Epidermal melanocyte (primary cell): ENCODE measurements at regions not wholly inside any gene's neighbourhood (a gene's known extent, or its start where the extent isn't known, plus 50 kb on each side); places are given as distances from the start of the nearest gene placed in this dataset.

ENCODE experiments used
- DNase-seq: peaks from one replicate; pipeline ENCODE4 v3.0.0; 2011; ENCODE audit warnings: low spot score; ENCODE audit not compliant: insufficient read length

DNA sequence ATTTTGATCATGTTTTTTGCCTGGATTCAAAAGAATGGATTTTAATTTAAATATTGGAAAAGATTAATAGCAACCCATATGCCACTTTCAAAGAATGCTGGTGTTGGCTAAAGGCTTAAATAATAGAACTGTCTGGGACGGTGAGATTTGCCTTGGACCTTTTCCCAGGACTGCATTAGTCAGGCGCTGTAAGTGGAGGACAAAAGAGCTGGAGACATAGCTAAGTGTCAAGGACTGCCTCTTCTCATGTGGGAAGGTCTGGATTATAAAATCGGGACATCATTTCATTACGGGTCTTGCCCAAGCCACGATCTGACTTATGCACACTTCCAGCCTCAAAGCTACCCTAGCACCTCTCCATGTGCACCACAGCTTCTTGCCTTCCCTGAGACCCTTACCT lies 458.5 kb upstream of the DEPDC1 start:
- no peak for DNase-seq

DNA sequence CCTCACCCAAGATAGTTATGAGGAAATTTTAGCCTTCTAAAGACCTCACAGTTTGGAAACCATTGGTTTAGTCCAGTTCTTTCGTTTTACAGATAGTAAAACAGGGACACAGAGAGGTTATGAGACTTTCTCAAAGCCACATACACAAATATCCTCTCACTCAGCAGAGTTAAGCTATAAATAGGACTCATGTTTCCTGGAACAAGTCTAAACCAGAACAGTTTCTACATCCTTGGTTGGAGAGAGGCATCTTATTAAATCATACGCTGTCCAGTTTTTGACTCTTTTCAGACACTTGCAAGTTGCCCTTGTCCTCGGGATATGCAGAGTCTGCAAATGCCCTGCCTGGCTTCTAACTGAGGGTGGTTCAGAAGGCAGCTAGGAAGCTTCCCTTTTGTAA lies 462.1 kb upstream of the DEPDC1 start:
- DNase-seq = no peak

DNA sequence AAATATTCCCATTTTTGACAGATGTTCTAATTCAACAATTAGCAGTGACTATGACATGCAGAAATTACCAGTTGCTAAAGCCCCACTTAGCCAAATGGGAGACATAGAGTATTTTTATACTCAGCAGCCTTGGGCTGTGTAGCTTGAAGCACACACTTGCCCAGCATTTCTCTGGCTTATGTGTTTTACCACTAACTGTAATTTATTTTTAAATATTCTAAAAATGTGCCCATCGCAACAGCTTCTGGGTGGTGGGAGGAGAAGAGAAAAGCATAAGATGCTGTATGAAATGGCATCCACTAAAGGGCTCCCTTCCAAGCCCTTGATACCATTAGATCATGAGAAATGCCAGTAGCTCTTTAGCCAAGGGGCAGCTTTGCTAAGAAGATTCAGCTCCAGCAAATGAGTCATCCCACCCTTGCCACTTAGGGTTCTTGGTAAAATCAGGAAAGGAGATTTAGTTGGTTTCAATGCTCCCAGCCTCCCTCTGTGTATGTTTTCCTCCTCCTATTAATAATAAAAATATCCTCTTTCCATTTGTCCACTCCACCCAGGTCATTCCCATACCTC lies 462.7 kb upstream of the DEPDC1 start:
- DNase-seq = no peak

DNA sequence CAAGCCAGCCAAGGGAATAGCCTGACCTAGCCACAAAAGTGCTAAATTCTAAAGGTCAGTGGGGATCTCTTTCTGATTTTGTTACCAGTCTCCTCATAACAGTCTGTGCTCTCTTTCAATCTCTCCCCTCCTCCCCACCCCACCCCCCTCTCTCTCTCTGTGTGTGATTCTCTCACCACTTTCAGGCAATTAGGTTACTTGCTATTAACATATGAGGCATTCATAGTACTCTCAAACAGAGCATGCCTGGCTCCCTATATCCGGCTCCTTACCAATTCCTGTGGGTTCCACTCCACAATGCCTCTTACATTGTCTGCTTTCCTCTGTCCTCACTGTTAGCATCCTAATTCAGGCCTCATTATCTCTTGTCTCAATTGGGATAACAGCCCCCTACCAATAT lies 464.3 kb upstream of the DEPDC1 start:
- no peak for DNase-seq

DNA sequence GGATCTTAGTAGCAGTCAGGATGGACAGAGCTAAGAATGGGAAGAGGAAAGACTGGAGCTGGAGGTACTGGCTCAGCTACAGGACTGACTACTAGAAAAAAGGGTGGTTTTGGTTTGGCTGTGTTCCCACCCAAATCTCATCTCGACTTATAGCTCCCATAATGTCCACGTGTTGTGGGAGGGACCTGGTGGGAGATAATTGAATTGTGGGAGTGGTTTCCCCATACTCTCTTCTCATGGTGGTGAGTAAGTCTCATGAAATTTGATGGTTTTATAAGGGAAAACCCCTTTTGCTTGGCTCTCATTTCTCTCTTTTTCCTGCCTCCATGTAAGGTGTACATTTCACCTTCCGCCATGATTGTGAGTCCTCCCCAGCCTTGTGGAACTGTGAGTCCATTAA lies 466.5 kb upstream of the DEPDC1 start:
- DNase-seq = no peak

DNA sequence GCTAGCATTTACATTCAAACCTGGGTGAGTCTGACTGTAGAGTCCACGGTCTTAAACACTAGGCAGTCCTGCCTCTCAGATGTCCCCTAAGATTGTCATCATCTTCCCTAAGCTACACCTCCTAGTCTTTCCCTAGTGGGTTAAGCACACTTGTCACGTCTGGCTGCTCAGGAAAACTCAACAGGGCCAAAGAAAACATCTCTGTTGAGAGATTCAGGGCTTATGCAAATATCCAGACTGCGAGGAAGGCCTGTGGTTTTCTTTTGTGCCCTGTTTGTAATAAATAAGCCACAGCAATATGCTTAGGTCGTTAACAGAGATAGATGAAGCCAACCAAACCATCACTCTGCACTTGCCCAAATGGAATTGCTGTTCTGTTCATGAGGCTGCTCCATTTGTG lies 472.6 kb upstream of the DEPDC1 start:
- DNase-seq = no peak

DNA sequence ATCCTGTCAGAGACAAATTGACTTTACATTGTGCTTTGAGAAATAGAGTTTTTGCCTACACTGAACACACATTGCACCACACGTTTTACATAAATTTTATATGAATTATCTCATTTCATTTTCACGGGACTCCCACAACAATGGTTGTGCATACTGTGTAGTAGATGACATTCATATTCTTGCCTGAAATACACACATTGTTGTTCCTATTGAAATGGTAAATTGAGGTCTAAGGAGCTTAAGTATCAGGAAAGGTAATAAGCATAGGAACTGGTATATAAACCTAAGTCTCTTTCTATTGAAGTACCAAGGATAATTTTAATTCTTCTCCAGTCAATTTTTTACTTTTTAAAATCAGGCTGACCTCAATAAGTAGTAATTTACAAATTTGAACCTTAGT lies 473.7 kb upstream of the DEPDC1 start:
- DNase-seq = no peak

DNA sequence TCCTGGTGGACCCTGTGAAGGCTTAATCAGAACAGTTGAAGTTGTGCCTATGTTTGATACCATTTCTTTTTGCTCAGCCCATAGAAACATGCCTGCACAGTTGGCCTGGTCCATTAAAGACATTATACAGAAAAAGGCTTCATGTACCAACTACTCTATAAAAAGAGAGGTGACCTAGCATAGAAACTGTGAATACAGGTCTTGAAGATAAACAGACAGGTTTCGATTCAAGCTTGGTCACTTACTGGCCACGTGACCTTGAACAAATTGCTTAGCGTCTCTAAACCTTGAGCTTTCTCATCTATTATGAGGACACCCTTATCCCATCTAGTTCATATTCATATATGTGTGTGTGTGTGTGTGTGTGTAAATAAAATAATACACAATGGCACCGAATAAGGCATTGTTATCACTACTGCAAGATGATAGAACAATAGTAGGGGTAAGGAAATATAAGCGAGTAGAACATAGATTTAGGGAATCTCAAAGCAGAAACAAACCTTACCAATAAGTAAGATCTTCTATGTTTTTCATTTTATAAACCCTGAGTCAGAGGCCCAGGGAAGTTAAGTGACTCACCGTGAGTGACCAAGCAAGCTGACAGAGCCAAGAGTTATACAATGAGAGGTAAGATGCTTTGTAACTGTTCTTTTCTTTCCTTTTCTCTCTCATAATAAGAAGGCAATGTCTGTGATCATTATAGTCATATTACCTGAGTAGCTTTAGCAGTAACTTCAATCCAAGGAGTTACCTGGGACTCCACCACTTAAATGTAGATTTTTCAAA lies 476.8 kb upstream of the DEPDC1 start:
- no peak for DNase-seq

DNA sequence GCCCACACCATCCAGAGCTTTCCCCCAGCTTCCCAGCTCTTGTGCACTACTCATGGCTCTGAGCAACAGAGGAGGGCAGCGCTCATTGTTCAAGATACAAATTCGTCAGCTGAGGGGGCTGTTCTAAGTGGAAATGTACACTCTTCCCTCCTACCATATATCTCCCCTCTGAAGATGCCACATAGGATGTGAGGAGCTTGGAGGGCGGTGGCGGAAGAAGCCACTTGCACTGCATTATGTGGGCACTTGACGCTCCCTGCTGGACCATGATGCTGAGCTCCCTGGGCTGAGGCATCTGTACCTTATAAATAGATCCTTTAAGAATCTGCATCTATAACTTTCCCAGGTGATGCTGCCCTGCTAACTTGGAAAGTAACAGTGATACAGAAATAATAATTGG lies 477.6 kb upstream of the DEPDC1 start:
- DNase-seq = no peak

DNA sequence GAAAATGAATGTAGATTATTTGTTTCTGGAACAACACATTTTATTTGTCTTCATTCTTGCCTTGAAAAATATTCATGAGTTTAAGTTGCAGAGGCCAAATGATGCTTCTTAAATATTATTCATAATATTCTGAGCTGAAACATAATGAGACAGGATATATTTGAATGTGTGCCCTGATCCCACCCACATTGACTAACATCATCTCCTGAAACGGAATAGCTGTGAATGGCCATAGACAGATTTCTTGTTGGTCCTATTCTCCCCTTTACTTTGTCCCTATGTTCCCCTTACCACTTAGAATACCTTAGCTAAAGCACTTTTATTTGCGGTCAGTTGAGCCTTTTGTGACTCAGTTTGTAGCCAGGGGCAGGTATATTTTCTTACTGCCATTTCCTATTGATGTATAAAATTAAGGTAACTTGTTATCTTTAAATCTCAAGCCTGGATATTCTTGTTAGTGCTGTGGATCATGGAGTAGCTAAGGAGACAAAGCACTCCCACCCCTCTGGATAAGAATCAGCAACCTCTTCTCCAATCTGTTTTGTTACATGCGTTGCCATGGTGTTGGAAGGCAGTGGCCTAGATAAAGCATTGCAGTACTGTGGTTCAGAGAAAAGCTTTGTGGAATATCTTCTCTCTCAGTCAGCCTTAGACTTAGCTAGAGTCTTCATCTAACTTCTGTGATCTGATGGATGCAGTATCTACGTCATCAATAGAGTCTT lies 478.5 kb upstream of the DEPDC1 start:
- no peak for DNase-seq

DNA sequence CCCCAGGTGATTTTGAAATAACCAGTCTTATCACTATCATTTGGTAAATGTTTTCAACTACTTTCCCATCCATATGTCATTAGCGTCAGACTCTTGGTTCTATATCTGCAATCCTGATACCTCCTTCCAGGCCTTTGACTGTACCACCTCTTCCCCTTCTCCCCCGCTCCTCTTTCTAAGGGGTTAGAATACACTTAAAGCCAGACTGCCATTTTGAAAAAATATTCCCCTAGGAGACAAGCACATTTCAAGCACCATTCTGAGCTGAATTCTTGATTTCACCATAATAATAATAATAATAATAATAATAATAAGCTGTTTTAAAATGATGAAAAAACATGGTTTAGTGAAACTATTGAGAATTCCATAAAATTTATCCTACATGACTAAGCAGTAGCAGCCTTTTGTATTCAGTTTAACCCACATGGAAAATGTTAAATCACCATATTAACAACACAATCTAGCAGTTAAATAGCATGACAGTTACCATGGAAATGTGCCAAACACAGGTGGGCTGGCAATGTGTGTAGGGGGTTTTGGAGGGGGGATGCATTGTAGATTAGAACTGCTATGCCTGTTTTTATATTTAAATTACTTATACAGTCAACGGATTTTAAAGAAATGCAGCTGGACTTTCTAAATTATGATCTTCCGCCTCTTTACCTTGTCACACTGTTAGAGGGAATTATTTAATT lies 480.2 kb upstream of the DEPDC1 start:
- DNase-seq = no peak

DNA sequence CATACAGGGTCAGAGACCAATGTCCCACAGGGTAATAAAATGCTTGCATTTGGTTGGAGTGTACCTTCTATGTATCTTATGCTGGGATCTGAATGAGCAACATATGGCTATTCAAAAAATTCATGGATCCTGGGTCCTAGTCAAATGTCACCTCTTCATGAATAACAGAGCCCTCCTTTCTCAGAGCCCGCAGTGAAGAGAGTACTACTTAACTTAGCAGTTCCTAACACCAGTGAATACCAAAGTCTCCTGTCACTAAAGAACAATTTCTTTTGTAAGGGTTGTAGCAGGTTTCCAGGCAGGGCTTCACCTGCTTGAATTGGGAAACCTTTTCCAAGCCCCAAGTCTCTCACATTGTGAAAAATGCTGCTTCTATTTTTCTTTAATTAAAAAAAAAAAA lies 483.0 kb upstream of the DEPDC1 start:
- DNase-seq = no peak

DNA sequence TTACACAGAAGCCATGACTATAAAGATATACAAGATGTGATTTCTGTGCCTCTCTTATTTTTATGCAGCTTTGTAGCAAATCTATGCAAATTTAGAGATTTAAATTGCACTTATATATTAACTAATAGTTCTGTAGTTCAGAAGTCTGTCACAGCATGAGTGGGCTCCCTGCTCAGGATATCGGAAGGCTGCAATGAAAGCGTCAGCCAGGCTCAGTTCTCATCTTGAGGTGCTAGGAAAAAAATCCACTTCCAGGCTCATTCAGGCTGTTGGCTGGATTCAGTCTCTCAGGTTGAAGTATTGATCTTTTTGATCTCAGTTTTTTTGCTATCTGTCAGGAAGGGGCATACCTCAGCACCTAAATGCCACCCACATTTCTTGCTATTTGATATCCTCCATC lies 487.4 kb upstream of the DEPDC1 start:
- no peak for DNase-seq

DNA sequence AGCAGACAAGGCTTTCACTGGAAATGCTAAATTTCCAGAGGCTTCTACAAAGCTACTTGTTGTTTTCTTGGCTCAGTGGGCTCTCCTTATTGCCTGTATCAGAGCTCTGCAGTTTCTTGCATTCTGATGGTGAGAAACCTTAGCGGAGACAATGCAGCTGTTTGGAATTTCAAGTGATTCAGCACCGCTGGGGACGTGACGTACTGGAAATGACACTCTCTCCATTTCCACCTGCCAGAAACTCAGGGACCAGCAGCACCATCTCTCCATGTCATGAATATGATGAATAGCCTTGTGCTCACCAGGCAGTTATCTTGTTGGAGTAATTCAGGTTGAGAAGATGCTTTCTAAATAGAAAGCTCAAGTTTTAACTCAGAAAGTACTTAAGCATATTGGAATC lies 497.2 kb upstream of the DEPDC1 start:
- DNase-seq = no peak

DNA sequence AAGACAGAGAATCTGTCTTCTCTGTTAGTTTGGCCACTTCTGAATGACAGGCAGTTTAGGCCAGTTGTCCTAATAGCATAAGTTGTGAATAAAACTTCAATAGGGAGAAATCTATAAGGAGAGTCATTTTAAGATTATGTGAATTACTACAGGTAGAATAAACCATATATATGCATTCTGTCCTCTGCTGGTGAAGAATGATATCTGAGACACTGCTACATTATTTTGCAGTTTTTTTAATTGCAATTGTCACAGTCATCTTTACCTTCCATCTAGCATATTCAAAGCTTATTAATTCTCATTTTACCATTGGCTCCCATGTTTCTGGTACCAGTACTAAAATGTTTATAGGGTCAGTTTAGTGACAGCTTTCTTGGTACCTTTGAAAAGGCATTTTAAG lies 519.6 kb upstream of the DEPDC1 start:
- no peak for DNase-seq

DNA sequence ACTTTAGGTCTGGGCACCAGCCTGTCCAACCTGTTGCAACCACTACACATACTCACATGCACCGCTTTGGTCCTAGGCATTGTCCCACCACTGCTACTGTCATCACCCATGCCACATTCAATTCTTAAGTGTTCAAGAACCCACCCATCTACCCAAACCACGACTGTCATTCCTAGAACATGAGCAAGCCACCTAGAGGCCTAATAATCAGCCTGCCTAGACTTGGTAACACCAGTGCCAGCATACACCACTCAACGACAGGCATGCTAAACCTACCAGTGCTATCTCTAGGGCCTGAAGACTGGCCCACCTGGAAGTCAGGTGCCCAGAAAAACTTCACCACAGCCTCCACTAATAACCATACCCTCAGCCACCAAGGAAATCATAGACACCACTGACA lies 532.8 kb upstream of the DEPDC1 start:
- no peak for DNase-seq

DNA sequence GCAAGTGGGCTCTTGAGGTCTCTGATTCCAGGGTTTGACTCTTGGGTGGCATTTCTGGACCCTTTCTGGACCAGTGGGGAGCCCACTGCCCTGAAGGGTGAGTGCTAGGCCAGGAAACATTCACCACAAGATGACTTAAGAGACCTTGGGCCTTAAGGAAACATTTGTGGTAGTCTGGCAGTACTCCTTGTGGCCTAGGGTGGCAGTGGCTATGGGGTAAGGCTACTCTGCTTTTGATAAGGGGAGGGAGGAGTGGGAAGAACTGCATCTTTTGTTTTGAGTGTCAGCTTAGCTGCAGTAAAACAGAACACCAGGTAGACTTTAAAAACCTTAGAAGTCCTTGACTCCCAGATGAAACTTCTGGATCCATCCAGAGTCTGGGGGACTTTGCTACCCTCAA lies 529.3 kb upstream of the LRRC7 start:
- DNase-seq = no peak

DNA sequence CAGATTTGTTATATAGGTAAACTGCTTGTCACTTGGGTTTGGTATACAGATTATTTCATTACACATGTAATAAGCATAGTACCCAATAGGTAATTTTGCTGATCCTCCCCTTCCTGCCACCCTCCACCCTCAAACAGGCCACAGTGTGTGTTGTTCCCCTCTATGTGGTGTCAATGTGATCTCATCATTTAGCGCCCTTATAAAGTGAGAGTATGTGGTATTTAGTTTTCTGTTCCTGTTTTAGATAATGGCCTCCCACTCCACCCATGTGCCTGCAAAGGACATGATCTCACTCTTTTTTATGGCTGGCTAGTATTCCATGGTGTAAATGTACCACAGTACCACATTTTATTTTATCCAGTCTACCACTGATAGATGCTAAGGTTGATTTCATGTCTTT lies 522.1 kb upstream of the LRRC7 start:
- DNase-seq = no peak

DNA sequence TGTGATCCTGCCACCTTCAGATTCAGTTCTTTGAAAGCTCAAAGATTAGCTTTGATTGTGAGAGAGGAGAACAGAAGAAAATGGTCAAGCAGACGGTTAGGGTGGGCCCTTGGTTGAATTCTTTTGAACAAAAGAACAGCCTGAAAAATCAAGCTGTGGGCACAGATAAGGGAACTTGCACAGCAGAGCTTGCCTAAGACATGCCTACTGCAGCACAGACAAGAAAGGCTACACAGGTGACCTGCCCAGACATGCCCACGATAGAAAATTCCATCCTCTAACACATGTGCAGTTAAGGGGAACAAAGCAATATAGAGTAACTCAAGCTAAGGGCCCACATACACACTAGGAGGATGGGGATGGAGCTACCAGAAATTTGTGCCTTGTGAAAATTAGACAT lies 512.5 kb upstream of the LRRC7 start:
- no peak for DNase-seq

DNA sequence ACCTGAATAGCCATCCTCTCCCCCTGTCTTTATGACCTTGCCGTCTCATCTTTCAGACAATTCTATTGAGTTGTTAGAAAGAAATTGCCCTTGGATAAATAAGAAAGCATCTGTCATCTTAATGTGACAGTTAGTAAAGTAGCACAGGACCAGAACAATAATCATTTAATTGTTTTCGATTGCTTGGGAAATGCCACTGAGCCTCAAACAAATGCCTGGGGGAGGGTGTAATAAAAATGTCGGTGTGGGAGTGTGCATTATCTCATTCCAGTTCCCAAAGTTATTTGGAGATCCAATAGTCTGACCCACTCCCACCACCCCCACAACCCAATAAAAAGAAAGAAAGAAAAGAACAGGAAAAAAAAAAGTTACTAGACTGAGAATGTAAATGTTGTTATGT lies 509.3 kb upstream of the LRRC7 start:
- DNase-seq = no peak

DNA sequence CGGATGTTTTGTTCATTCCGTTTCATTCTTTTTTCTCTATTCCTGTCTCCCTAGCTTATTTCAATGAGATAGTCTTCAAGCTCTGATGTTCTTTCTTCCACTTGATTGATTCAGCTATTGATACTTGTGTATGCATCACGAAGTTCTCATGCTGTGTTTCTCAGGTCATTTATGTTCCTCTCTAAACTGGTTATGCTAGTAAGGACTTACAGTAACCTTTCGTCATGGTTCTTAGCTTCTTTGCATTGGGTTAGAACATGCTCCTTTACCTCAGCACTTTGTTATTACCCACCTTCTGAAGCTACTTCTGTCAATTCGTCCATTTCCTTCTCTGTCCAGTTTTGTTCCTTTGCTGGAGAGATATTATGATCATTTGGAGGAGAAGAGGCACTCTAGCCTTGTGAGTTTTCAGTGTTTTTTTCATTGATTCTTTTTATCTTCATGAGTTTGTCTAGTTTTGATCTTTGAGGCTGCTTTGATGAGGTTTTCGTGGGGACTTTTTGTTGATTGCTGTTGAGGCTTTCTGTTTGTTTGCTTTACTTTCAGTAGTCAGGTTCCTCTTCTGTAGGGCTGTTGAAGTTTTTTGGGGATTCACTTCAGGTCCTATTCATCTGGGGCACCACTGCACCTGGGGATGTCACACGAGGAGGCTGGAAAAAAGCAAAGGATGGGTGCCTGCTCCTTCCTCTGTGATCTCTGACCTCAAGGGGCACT lies 496.9 kb upstream of the LRRC7 start:
- DNase-seq = no peak

DNA sequence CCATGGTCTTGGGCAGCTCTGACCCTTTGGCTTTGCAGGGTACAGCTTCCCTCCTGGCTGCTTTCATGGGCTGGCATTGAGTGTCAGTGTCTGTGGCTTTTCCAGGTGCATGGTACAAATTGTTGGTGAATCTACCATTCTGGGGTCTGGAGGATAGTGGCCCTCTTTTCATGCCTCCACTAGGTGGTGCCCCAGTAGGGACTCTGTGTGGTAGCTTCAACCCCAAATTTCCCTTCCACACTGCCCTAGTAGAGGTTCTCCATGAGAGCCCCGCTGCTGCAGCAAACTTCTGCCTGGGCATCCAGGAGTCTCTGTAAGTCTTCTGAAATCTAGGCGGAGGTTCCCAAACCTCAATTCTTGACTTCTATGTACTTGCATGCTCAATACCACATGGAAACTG lies 494.5 kb upstream of the LRRC7 start:
- no peak for DNase-seq
